Activated CD8-positive, alpha-beta T cell treated with anti-CD3 and anti-CD28 coated beads for 36 hours (primary cell): ENCODE measurements at regions not wholly inside any gene's neighbourhood (a gene's known extent, or its start where the extent isn't known, plus 50 kb on each side); places are given as distances from the start of the nearest gene placed in this dataset.

Source experiments
- ATAC-seq: fragments of 200-7000 bp; cut with Tn5 transposase; one replicate; pipeline ENCODE4 v1.10.0; 2021; ENCODE audit warnings: mild to moderate bottlenecking, moderate library complexity
- CTCF ChIA-PET: fragments of 350-600 bp; sonication (Branson Sonifier 250); formaldehyde crosslinking; loops from one replicate; lab custom pipeline; 2021; ENCODE audit warnings: antibody characterized with exemption; lab: Charles Lee
- POLR2A ChIA-PET: fragments of 350-600 bp; sonication (Branson Sonifier 250); formaldehyde crosslinking; loops from one replicate; lab custom pipeline; 2021; ENCODE audit warnings: antibody characterized with exemption; lab: Charles Lee
- DNase-seq: peaks from one replicate; pipeline ENCODE4 v3.0.0-alpha.2; 2020
- H3K27ac Mint-ChIP-seq: one replicate; pipeline ENCODE4 v1.8.0; 2021; ENCODE audit warnings: mild to moderate bottlenecking, mixed read lengths
- H3K27me3 Mint-ChIP-seq: one replicate; pipeline ENCODE4 v1.8.0; 2021; ENCODE audit warnings: mixed read lengths
- H3K36me3 Mint-ChIP-seq: one replicate; pipeline ENCODE4 v1.8.0; 2021; ENCODE audit warnings: low read depth, mixed read lengths
- H3K4me1 Mint-ChIP-seq: one replicate; pipeline ENCODE4 v1.8.0; 2021; ENCODE audit warnings: low read depth, mixed read lengths
- H3K4me3 Mint-ChIP-seq: one replicate; pipeline ENCODE4 v1.8.0; 2021; ENCODE audit warnings: mild to moderate bottlenecking, moderate library complexity, mixed read lengths
- H3K9me3 Mint-ChIP-seq: one replicate; pipeline ENCODE4 v1.8.0; 2021; ENCODE audit warnings: mixed read lengths
- intact Hi-C: fragments of 100-400 bp; cut with micrococcal nuclease; formaldehyde crosslinking; loops from one replicate; pipeline ENCODE4 v1.10.0; 2022
- TF ChIP-seq, protein P1 (sequence below): fragments of 200-600 bp; IDR thresholded peaks from one replicate; pipeline ENCODE4 v1.8.0; 2022; ENCODE audit warnings: antibody characterized with exemption, mild to moderate bottlenecking

DNA sequence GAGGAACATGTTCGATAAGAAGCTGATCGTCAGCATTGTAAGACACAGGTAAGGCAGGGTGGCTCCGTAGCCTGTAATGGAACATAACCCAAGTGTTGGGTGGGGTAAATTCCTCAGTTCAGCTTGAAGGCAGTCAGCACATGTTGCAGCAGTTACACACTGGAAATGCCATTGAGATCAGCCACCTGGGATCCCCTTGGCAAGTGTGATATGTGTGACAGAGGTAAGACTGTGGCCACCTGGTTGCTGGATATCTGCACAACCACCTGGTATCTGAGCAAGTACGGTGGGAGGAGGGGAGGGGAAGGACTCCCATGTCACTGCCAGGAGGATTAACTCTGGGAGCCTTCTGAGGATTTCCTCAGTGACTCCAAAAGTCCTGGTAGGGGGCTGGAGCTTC lies 158.0 kb upstream of the CAND1 start:
- TF ChIP-seq, protein P1, sequence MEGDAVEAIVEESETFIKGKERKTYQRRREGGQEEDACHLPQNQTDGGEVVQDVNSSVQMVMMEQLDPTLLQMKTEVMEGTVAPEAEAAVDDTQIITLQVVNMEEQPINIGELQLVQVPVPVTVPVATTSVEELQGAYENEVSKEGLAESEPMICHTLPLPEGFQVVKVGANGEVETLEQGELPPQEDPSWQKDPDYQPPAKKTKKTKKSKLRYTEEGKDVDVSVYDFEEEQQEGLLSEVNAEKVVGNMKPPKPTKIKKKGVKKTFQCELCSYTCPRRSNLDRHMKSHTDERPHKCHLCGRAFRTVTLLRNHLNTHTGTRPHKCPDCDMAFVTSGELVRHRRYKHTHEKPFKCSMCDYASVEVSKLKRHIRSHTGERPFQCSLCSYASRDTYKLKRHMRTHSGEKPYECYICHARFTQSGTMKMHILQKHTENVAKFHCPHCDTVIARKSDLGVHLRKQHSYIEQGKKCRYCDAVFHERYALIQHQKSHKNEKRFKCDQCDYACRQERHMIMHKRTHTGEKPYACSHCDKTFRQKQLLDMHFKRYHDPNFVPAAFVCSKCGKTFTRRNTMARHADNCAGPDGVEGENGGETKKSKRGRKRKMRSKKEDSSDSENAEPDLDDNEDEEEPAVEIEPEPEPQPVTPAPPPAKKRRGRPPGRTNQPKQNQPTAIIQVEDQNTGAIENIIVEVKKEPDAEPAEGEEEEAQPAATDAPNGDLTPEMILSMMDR = no peak
- Mint-ChIP-seq H3K4me3 (no peak overlapping the region), H3K27ac (no peak overlapping the region), H3K9me3 (peaks cover 13% of the 10 kb centered on the region), H3K4me1 (no peaks in the 10 kb centered on the region), H3K27me3 (peaks cover 5% of the 10 kb centered on the region), H3K36me3 (peaks cover 5% of the 10 kb centered on the region)
- DNase-seq (no peak), ATAC-seq (no peak)
- POLR2A ChIA-PET = interaction anchor here (0.6 kb wide), 1 partner anchor 1176 kb away, joined by 3 read pairs; no protein-coding TSS in a partner anchor
- CTCF ChIA-PET = no interaction called here
- intact Hi-C loops = no loop called here

DNA sequence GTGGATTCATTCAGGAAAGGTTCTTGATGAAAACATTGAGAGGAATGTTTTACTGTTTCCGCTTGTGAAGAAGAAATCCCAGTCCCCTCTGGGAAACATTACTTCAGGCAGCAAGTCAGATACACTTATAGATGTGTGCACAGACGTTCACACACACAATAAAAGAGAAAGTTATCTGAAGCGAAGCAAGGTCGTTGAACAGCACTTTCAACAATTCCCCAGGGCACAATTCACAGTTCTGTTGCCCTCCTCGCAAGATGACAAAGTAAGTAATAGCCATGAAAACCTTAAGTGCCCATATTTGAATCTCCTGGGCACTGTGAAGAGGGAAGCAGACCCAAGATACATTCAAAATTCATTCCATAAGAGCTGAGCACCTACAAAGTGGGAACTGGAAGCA lies 156.6 kb upstream of the CAND1 start:
- Mint-ChIP-seq H3K9me3 (no peaks in the 10 kb centered on the region), H3K4me1 (no peaks in the 10 kb centered on the region), H3K27me3 (peaks cover 6% of the 10 kb centered on the region), H3K4me3 (no peak overlapping the region), H3K36me3 (no peaks in the 10 kb centered on the region), H3K27ac (no peak overlapping the region)
- CTCF ChIA-PET = no interaction called here
- TF ChIP-seq, protein P1 = no peak
- intact Hi-C loops = no loop called here
- POLR2A ChIA-PET = no interaction called here
- DNase-seq (no peak), ATAC-seq (no peak)

DNA sequence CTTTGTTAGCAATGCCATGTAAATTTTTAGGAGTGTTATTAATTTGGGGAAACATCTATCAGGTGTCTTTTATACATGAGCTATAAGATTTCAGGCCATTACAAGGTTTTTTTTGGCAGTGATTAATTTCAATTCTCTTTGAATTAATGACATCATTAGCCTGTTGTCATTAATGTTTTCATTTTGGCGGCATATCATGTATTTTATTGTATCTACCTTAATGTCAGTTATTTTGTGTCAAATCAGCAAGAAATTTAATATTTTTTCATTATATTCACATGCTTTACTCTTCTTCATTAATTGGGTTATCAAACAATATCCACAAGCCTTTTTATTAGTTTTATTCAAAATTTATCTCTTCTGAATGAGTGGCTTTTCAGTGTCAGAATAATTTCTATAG lies 153.0 kb upstream of the CAND1 start:
- no peak overlapping the region for H3K4me3 Mint-ChIP-seq
- no peak for DNase-seq
- peaks cover 3% of the 10 kb centered on the region for H3K27me3 Mint-ChIP-seq
- TF ChIP-seq, protein P1 = no peak
- H3K9me3 Mint-ChIP-seq = no peaks in the 10 kb centered on the region
- ATAC-seq = no peak
- H3K27ac Mint-ChIP-seq = no peak overlapping the region
- no peaks in the 10 kb centered on the region for H3K36me3 Mint-ChIP-seq
- H3K4me1 Mint-ChIP-seq = no peaks in the 10 kb centered on the region
- ChIA-PET CTCF (no interaction called here), POLR2A (no interaction called here)
- intact Hi-C loops = no loop called here

DNA sequence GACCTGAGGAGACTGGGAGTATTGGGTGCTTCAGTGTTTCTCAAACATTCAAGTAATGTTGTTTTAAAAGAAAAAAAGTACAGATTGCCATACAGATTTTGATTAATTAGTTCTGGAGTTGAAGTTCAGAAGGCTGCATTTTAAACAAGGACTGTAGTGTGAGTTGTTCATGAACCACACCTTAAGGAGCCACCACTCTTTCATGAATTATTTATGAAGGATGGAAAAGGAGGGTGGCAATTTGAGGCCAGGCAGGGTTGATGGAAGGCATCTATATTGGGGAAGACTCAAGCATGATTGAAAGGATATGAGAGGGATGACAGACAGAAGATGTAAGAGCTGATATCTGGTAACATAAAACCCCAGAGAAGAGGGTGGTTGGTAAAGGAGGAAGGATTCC lies 146.6 kb upstream of the CAND1 start:
- H3K9me3 Mint-ChIP-seq = no peaks in the 10 kb centered on the region
- intact Hi-C loops = no loop called here
- no peak overlapping the region for H3K4me3 Mint-ChIP-seq
- DNase-seq (no peak), ATAC-seq (no peak)
- no peaks in the 10 kb centered on the region for H3K4me1 Mint-ChIP-seq
- H3K27ac Mint-ChIP-seq = no peak overlapping the region
- H3K36me3 Mint-ChIP-seq = no peaks in the 10 kb centered on the region
- TF ChIP-seq, protein P1 = no peak
- peaks cover 3% of the 10 kb centered on the region for H3K27me3 Mint-ChIP-seq
- CTCF ChIA-PET = interaction anchor here (1.2 kb wide), 1 partner anchor 26 kb away, joined by 3 read pairs; no protein-coding TSS in a partner anchor
- POLR2A ChIA-PET = no interaction called here

DNA sequence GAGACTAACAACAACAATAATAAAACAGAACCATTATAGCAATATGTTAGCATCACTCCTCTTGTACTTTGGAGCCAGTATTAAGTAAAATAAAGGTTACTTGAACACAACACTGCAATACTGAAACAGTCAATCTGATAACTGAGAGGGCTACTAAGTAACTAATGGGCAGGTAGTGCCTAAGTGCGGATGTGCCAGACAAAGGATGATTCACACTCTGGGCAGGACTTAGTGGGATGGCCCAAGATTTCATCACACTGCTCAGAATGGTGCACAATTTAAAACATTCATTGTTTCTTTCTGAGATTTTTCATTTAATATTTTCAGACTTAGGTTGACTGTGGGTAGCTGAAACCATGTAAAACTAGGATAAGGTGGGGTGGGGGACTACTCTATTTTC lies 131.9 kb upstream of the CAND1 start:
- no peak for ATAC-seq
- Mint-ChIP-seq H3K4me1 (no peaks in the 10 kb centered on the region), H3K4me3 (no peak overlapping the region), H3K36me3 (no peaks in the 10 kb centered on the region), H3K27me3 (peaks cover 11% of the 10 kb centered on the region), H3K27ac (no peak overlapping the region), H3K9me3 (no peaks in the 10 kb centered on the region)
- TF ChIP-seq, protein P1 = no peak
- DNase-seq = no peak
- intact Hi-C loops = no loop called here
- CTCF ChIA-PET = interaction anchor here (1.1 kb wide), 1 partner anchor 24 kb away, joined by 3 read pairs; no protein-coding TSS in a partner anchor
- POLR2A ChIA-PET = no interaction called here
